SK-N-SH (cell line): ENCODE measurements at regions not wholly inside any gene's neighbourhood (a gene's known extent, or its start where the extent isn't known, plus 50 kb on each side); places are given as distances from the start of the nearest gene placed in this dataset.

Experiments used
- CTCF ChIP-seq: fragments of 200-600 bp; sonication (generic); IDR thresholded peaks from 2 replicates; pipeline ENCODE4 v1.6.1; 2017; ENCODE audit warnings: antibody characterized with exemption, mild to moderate bottlenecking, moderate library complexity
- ELF1 ChIP-seq: IDR thresholded peaks from 2 replicates; pipeline ENCODE4 v1.4.0; 2012
- EP300 ChIP-seq, 2 experiments: IDR thresholded peaks; 2 replicates each; pipeline versions ENCODE4 v1.4.0 to v1.6.1; 2012; ENCODE audit warnings: borderline replicate concordance in 1 of 2, low read depth in 1 of 2, low read length in 1 of 2
- RAD21 ChIP-seq: IDR thresholded peaks from 2 replicates; pipeline ENCODE4 v1.6.1; 2012; ENCODE audit warnings: mild to moderate bottlenecking, low read length
- RFX5 ChIP-seq: IDR thresholded peaks from 2 replicates; pipeline ENCODE4 v1.6.1; 2012; ENCODE audit warnings: mild to moderate bottlenecking, improper control_type of control experiment, low read length

- no peak for TF ChIP-seq CTCF
- no peak for TF ChIP-seq RFX5
- no peak for TF ChIP-seq EP300 (IDR thresholded peaks at IDR 0.05; ENCODE audit: borderline replicate concordance in 1 of 2, low read depth in 1 of 2, low read length in 1 of 2)
- TF ChIP-seq RAD21 = no peak
- no peak for TF ChIP-seq ELF1
These were observed 425.9 kb downstream of the SLITRK6 start for GRCh38 chr13:85373322-85373721.
